ENCODE measurements at regions not wholly inside any gene's neighbourhood (a gene's known extent, or its start where the extent isn't known, plus 50 kb on each side); places are given as distances from the start of the nearest gene placed in this dataset.

- Histone ChIP-seq H3K4me3 (ENCODE audit: low read depth in 1 of 2, low read length in 2 of 2) (no peak overlapping the region), H3K27me3 (ENCODE audit: control insufficient read depth in 1 of 2, insufficient read depth in 2 of 2, low read length in 2 of 2) (no peaks in the 10 kb centered on the region), H3K27ac (ENCODE audit: low read depth in 2 of 2, low read length in 1 of 2) (no peak overlapping the region), H3K4me1 (ENCODE audit: control insufficient read depth in 2 of 2, insufficient read depth in 2 of 2, low read length in 1 of 2) (no peaks in the 10 kb centered on the region), H3K36me3 (ENCODE audit: control insufficient read depth in 2 of 2, insufficient read depth in 2 of 2, low read length in 1 of 2) (no peaks in the 10 kb centered on the region), H3K9me3 (ENCODE audit: control insufficient read depth in 2 of 2, insufficient read depth in 1 of 2, low read depth in 1 of 2, low read length in 1 of 2) (no peaks in the 10 kb centered on the region)
- WGBS, 2 donors = 80 to 90% methylated on average over 1 of the region's 1 CpG
Measured at GRCh38 chr17:65400701-65401100, 160.7 kb downstream of the AXIN2 start.

DNA sequence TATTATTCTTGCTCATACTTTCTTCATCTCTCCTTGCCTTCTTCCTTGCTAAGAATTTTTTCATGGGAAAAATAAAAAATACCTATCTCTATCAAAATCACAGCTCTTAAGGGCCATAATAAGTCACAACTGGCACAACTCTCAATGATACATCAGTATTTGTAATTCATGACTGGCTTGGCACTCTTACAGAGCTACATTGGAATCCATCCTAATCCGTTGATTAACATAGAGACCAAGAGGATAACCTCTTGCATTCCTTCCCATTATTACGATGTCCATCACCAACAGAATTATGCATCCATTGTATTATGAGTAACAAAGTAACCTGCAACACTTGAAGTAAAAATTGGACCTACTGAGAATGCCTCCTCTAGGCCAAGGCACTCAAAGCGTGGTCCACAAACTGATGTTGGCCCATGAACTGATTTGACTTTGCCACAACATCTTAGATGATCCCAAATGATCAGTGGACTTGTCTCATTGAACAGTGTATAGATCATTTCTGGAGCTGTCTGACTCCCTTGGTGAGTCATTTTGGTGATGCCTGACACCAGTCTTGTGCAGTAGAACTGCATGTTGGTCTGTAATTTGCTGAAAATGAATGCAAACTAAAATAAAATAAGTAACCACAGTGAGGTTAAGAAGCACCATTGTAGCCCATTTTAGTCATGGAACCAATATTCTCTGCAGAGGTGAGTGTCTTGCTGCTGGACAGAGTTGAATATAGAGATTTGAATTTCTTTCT is 163.2 kb downstream of the AXIN2 start:
- no peaks in the 10 kb centered on the region for H3K9me3 ChIP-seq (ENCODE audit: control insufficient read depth in 2 of 2, insufficient read depth in 1 of 2, low read depth in 1 of 2, low read length in 1 of 2)
- WGBS, 2 donors = 52 to 68% methylated on average over 3 of the region's 3 CpGs
- H3K27ac ChIP-seq (ENCODE audit: low read depth in 2 of 2, low read length in 1 of 2) = no peak overlapping the region
- H3K4me1 ChIP-seq (ENCODE audit: control insufficient read depth in 2 of 2, insufficient read depth in 2 of 2, low read length in 1 of 2) = no peaks in the 10 kb centered on the region
- no peak overlapping the region for H3K4me3 ChIP-seq (ENCODE audit: low read depth in 1 of 2, low read length in 2 of 2)
- H3K27me3 ChIP-seq (ENCODE audit: control insufficient read depth in 1 of 2, insufficient read depth in 2 of 2, low read length in 2 of 2) = no peaks in the 10 kb centered on the region
- H3K36me3 ChIP-seq (ENCODE audit: control insufficient read depth in 2 of 2, insufficient read depth in 2 of 2, low read length in 1 of 2) = no peaks in the 10 kb centered on the region

- H3K36me3 ChIP-seq (ENCODE audit: control insufficient read depth in 2 of 2, insufficient read depth in 2 of 2, low read length in 1 of 2) = no peaks in the 10 kb centered on the region
- H3K4me1 ChIP-seq (ENCODE audit: control insufficient read depth in 2 of 2, insufficient read depth in 2 of 2, low read length in 1 of 2) = no peaks in the 10 kb centered on the region
- H3K4me3 ChIP-seq (ENCODE audit: low read depth in 1 of 2, low read length in 2 of 2) = no peak overlapping the region
- H3K27me3 ChIP-seq (ENCODE audit: control insufficient read depth in 1 of 2, insufficient read depth in 2 of 2, low read length in 2 of 2) = no peaks in the 10 kb centered on the region
- no peak overlapping the region for H3K27ac ChIP-seq (ENCODE audit: low read depth in 2 of 2, low read length in 1 of 2)
- WGBS, 2 donors = 89 to 91% methylated on average over 1 of the region's 1 CpG
- no peaks in the 10 kb centered on the region for H3K9me3 ChIP-seq (ENCODE audit: control insufficient read depth in 2 of 2, insufficient read depth in 1 of 2, low read depth in 1 of 2, low read length in 1 of 2)
Measured at GRCh38 chr17:65395924-65396323, 165.5 kb downstream of the AXIN2 start.

DNA sequence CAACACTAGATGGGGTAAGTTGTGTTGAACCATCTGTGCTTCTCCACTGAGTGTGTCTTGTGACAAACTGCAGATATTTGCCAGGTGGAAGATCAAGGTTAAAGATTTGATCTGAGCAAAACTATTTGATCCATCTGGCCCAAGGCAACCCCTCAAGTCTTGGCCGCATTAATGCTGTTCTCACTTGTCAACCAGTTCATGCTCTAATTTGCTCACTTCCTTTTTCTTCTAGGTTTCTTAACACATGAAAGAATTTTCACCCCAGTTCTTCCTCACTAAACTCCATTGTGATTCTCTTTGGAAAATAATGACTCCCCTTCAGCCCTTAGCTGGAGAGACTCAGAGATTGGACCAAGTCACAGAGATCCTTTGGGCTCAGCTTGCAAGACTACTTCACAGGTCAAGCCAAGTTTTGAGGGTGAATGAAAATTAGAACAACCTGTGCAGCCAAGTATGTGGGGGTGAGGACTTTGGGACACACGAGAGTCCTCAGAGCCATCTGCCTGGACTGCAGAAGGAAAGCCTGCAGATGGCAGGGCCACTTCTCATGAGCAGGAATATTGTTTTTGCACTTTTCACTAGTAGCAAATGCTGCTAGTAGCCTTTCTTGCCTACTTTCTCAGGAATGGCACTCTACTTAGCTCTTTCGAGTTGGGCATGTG is 166.5 kb downstream of the AXIN2 start:
- WGBS, 2 donors = 63 to 72% methylated on average over 3 of the region's 3 CpGs
- Histone ChIP-seq H3K36me3 (ENCODE audit: control insufficient read depth in 2 of 2, insufficient read depth in 2 of 2, low read length in 1 of 2) (no peaks in the 10 kb centered on the region), H3K4me1 (ENCODE audit: control insufficient read depth in 2 of 2, insufficient read depth in 2 of 2, low read length in 1 of 2) (no peaks in the 10 kb centered on the region), H3K27me3 (ENCODE audit: control insufficient read depth in 1 of 2, insufficient read depth in 2 of 2, low read length in 2 of 2) (no peaks in the 10 kb centered on the region), H3K9me3 (ENCODE audit: control insufficient read depth in 2 of 2, insufficient read depth in 1 of 2, low read depth in 1 of 2, low read length in 1 of 2) (no peaks in the 10 kb centered on the region), H3K4me3 (ENCODE audit: low read depth in 1 of 2, low read length in 2 of 2) (no peak overlapping the region), H3K27ac (ENCODE audit: low read depth in 2 of 2, low read length in 1 of 2) (no peak overlapping the region)

GRCh38 chr17:65393514-65393913 is 167.9 kb downstream of the AXIN2 start:
- Histone ChIP-seq H3K9me3 (ENCODE audit: control insufficient read depth in 2 of 2, insufficient read depth in 1 of 2, low read depth in 1 of 2, low read length in 1 of 2) (no peaks in the 10 kb centered on the region), H3K27me3 (ENCODE audit: control insufficient read depth in 1 of 2, insufficient read depth in 2 of 2, low read length in 2 of 2) (no peaks in the 10 kb centered on the region), H3K36me3 (ENCODE audit: control insufficient read depth in 2 of 2, insufficient read depth in 2 of 2, low read length in 1 of 2) (no peaks in the 10 kb centered on the region), H3K4me1 (ENCODE audit: control insufficient read depth in 2 of 2, insufficient read depth in 2 of 2, low read length in 1 of 2) (no peaks in the 10 kb centered on the region), H3K27ac (ENCODE audit: low read depth in 2 of 2, low read length in 1 of 2) (no peak overlapping the region), H3K4me3 (ENCODE audit: low read depth in 1 of 2, low read length in 2 of 2) (no peak overlapping the region)
- 59 to 66% methylated on average over 4 of the region's 4 CpGs for WGBS, 2 donors

DNA sequence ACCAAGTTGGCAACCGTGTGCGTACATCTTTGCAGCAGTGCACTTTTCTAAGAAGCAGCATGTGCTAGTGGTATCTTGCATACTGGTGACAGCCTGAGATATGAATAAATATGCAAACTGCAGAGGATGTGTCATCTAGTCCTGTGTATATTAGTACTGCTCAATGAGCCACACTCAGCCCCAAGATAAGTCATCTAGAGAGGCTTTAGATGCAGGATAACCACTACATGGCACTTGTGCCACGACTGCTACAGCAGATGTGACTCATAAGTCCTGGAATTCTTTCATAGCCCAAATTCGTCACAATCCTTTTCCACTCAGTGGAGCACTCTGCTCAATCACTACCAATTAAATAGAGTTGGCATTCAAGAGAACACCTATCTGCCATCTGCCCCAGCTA is 171.5 kb downstream of the AXIN2 start:
- H3K4me3 ChIP-seq (ENCODE audit: low read depth in 1 of 2, low read length in 2 of 2) = no peak overlapping the region
- H3K36me3 ChIP-seq (ENCODE audit: control insufficient read depth in 2 of 2, insufficient read depth in 2 of 2, low read length in 1 of 2) = no peaks in the 10 kb centered on the region
- WGBS, 2 donors = 60 to 66% methylated on average over 4 of the region's 4 CpGs
- H3K27ac ChIP-seq (ENCODE audit: low read depth in 2 of 2, low read length in 1 of 2) = no peak overlapping the region
- no peaks in the 10 kb centered on the region for H3K27me3 ChIP-seq (ENCODE audit: control insufficient read depth in 1 of 2, insufficient read depth in 2 of 2, low read length in 2 of 2)
- H3K9me3 ChIP-seq (ENCODE audit: control insufficient read depth in 2 of 2, insufficient read depth in 1 of 2, low read depth in 1 of 2, low read length in 1 of 2) = no peaks in the 10 kb centered on the region
- H3K4me1 ChIP-seq (ENCODE audit: control insufficient read depth in 2 of 2, insufficient read depth in 2 of 2, low read length in 1 of 2) = no peaks in the 10 kb centered on the region

GRCh38 chr17:65389426-65389825 is 172.0 kb downstream of the AXIN2 start:
- no peaks in the 10 kb centered on the region for H3K9me3 ChIP-seq (ENCODE audit: control insufficient read depth in 2 of 2, insufficient read depth in 1 of 2, low read depth in 1 of 2, low read length in 1 of 2)
- 78 to 100% methylated on average over 1 of the region's 1 CpG for WGBS, 2 donors
- H3K36me3 ChIP-seq (ENCODE audit: control insufficient read depth in 2 of 2, insufficient read depth in 2 of 2, low read length in 1 of 2) = no peaks in the 10 kb centered on the region
- H3K4me1 ChIP-seq (ENCODE audit: control insufficient read depth in 2 of 2, insufficient read depth in 2 of 2, low read length in 1 of 2) = no peaks in the 10 kb centered on the region
- H3K4me3 ChIP-seq (ENCODE audit: low read depth in 1 of 2, low read length in 2 of 2) = no peak overlapping the region
- H3K27me3 ChIP-seq (ENCODE audit: control insufficient read depth in 1 of 2, insufficient read depth in 2 of 2, low read length in 2 of 2) = no peaks in the 10 kb centered on the region
- no peak overlapping the region for H3K27ac ChIP-seq (ENCODE audit: low read depth in 2 of 2, low read length in 1 of 2)

DNA sequence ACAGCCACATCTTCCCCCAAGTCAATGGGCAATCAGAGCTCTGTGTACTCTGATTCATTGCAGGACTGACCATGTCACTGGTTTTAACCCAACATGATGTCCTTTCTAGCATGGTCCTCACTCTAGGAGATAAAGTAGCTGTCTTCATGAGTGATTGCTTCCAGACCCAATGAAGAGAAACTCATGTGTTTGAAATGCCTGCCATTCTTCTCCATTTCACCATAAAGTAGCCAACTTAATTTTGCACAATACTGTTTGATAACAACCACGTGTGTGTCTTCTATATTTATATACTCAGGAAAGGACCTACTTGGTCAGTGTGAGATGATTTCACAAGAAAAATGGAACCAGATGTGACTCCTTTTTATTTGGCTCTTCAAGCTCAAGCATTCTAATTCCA is 172.5 kb downstream of the AXIN2 start:
- Histone ChIP-seq H3K27ac (ENCODE audit: low read depth in 2 of 2, low read length in 1 of 2) (no peak overlapping the region), H3K4me1 (ENCODE audit: control insufficient read depth in 2 of 2, insufficient read depth in 2 of 2, low read length in 1 of 2) (no peaks in the 10 kb centered on the region), H3K36me3 (ENCODE audit: control insufficient read depth in 2 of 2, insufficient read depth in 2 of 2, low read length in 1 of 2) (no peaks in the 10 kb centered on the region), H3K9me3 (ENCODE audit: control insufficient read depth in 2 of 2, insufficient read depth in 1 of 2, low read depth in 1 of 2, low read length in 1 of 2) (no peaks in the 10 kb centered on the region), H3K27me3 (ENCODE audit: control insufficient read depth in 1 of 2, insufficient read depth in 2 of 2, low read length in 2 of 2) (no peaks in the 10 kb centered on the region), H3K4me3 (ENCODE audit: low read depth in 1 of 2, low read length in 2 of 2) (no peak overlapping the region)
- WGBS, 2 donors = 51 to 59% methylated on average over 1 of the region's 1 CpG

GRCh38 chr17:65387322-65387721 is 174.1 kb downstream of the AXIN2 start:
- no peaks in the 10 kb centered on the region for H3K36me3 ChIP-seq (ENCODE audit: control insufficient read depth in 2 of 2, insufficient read depth in 2 of 2, low read length in 1 of 2)
- WGBS, 2 donors = 89 to 91% methylated on average over 5 of the region's 5 CpGs
- no peaks in the 10 kb centered on the region for H3K9me3 ChIP-seq (ENCODE audit: control insufficient read depth in 2 of 2, insufficient read depth in 1 of 2, low read depth in 1 of 2, low read length in 1 of 2)
- no peaks in the 10 kb centered on the region for H3K4me1 ChIP-seq (ENCODE audit: control insufficient read depth in 2 of 2, insufficient read depth in 2 of 2, low read length in 1 of 2)
- no peak overlapping the region for H3K4me3 ChIP-seq (ENCODE audit: low read depth in 1 of 2, low read length in 2 of 2)
- no peak overlapping the region for H3K27ac ChIP-seq (ENCODE audit: low read depth in 2 of 2, low read length in 1 of 2)
- no peaks in the 10 kb centered on the region for H3K27me3 ChIP-seq (ENCODE audit: control insufficient read depth in 1 of 2, insufficient read depth in 2 of 2, low read length in 2 of 2)

GRCh38 chr17:65385726-65386125 is 175.7 kb downstream of the AXIN2 start:
- H3K4me3 ChIP-seq (ENCODE audit: low read depth in 1 of 2, low read length in 2 of 2) = no peak overlapping the region
- no peaks in the 10 kb centered on the region for H3K36me3 ChIP-seq (ENCODE audit: control insufficient read depth in 2 of 2, insufficient read depth in 2 of 2, low read length in 1 of 2)
- no peaks in the 10 kb centered on the region for H3K9me3 ChIP-seq (ENCODE audit: control insufficient read depth in 2 of 2, insufficient read depth in 1 of 2, low read depth in 1 of 2, low read length in 1 of 2)
- H3K27me3 ChIP-seq (ENCODE audit: control insufficient read depth in 1 of 2, insufficient read depth in 2 of 2, low read length in 2 of 2) = no peaks in the 10 kb centered on the region
- H3K27ac ChIP-seq (ENCODE audit: low read depth in 2 of 2, low read length in 1 of 2) = no peak overlapping the region
- no peaks in the 10 kb centered on the region for H3K4me1 ChIP-seq (ENCODE audit: control insufficient read depth in 2 of 2, insufficient read depth in 2 of 2, low read length in 1 of 2)
- WGBS, 2 donors = 90 to 92% methylated on average over 15 of the region's 15 CpGs

All from esophagus (tissue), 2 donors.